Esophagus (tissue), 2 donors: ENCODE measurements at regions not wholly inside any gene's neighbourhood (a gene's known extent, or its start where the extent isn't known, plus 50 kb on each side); places are given as distances from the start of the nearest gene placed in this dataset.
"Not testable (repeated sequence)": the region's sequence is repeated elsewhere in the genome, so short reads cannot be mapped to it uniquely, and the experiment has no call there.

Experiments
- H3K27ac ChIP-seq, 2 donors: one replicate each; pipeline ENCODE4 v1.5.1; 2013; ENCODE audit warnings: low read depth in 2 of 2, mild to moderate bottlenecking in 2 of 2, inconsistent platforms in 1 of 2, low read length in 1 of 2, moderate library complexity in 1 of 2
- H3K27me3 ChIP-seq, 2 donors: one replicate each; pipeline ENCODE4 v1.6.1; 2013; ENCODE audit warnings: low read length in 2 of 2, control low read depth in 1 of 2, mild to moderate bottlenecking in 1 of 2; ENCODE audit not compliant: insufficient read depth in 2 of 2, control insufficient read depth in 1 of 2
- H3K36me3 ChIP-seq, 2 donors: one replicate each; pipeline ENCODE4 v1.6.1; 2013; ENCODE audit warnings: low read length in 1 of 2; ENCODE audit not compliant: control insufficient read depth in 2 of 2, insufficient read depth in 2 of 2
- H3K4me1 ChIP-seq, 2 donors: one replicate each; pipeline ENCODE4 v1.6.1; 2013; ENCODE audit warnings: low read length in 1 of 2; ENCODE audit not compliant: control insufficient read depth in 2 of 2, insufficient read depth in 2 of 2
- H3K4me3 ChIP-seq, 2 donors: one replicate each; pipeline ENCODE4 v1.5.1; 2013; ENCODE audit warnings: low read length in 2 of 2, mild to moderate bottlenecking in 2 of 2, low read depth in 1 of 2, moderate library complexity in 1 of 2
- H3K9me3 ChIP-seq, 2 donors: one replicate each; pipeline ENCODE4 v1.6.1; 2013; ENCODE audit warnings: mild to moderate bottlenecking in 2 of 2, low read depth in 1 of 2, low read length in 1 of 2, moderate library complexity in 1 of 2; ENCODE audit not compliant: control insufficient read depth in 2 of 2, insufficient read depth in 1 of 2
- WGBS, 2 donors: extraction: QIAGEN DNeasy Blood & Tissue Kit; methylation state at CpG; one replicate each; pipeline ENCODE4 v1.1.7; 2013; 5-methylcytosine and 5-hydroxymethylcytosine counted together
- donor health status: healthy with polysubstance abuse.
- donor health status: Bipolar disorder and iron deficiency.

- H3K4me3 ChIP-seq, H3K9me3 ChIP-seq, H3K4me1 ChIP-seq, H3K36me3 ChIP-seq, H3K27me3 ChIP-seq, H3K27ac ChIP-seq: not testable (repeated sequence)
These were observed 83.7 kb upstream of the ZNF519 start for GRCh38 chr18:14215952-14216351.

GRCh38 chr18:14203424-14203823 lies 71.2 kb upstream of the ZNF519 start:
- H3K27ac ChIP-seq, H3K27me3 ChIP-seq, H3K4me3 ChIP-seq, H3K36me3 ChIP-seq, H3K9me3 ChIP-seq, H3K4me1 ChIP-seq: not testable (repeated sequence)
- 86 to 93% methylated on average over 2 of the region's 2 CpGs for WGBS, 2 donors

GRCh38 chr18:14190776-14191442 lies 58.7 kb upstream of the ZNF519 start:
- H3K27me3 ChIP-seq, H3K4me1 ChIP-seq, H3K9me3 ChIP-seq, H3K27ac ChIP-seq, H3K4me3 ChIP-seq, H3K36me3 ChIP-seq: not testable (repeated sequence)
- 74 to 80% methylated on average over 3 of the region's 3 CpGs for WGBS, 2 donors

- H3K27ac ChIP-seq: no peak overlapping the region
- no peaks in the 10 kb centered on the region for H3K9me3 ChIP-seq
- no peak overlapping the region for H3K4me3 ChIP-seq
- no peaks in the 10 kb centered on the region for H3K4me1 ChIP-seq
- 17 to 18% methylated on average over 1 of the region's 1 CpG for whole genome bisulfite sequencing, 2 donors
- no peaks in the 10 kb centered on the region for H3K36me3 ChIP-seq
- no peaks in the 10 kb centered on the region for H3K27me3 ChIP-seq
These were observed 57.6 kb upstream of the ZNF519 start for GRCh38 chr18:14189858-14190257.

- 52 to 58% methylated on average over 4 of the region's 4 CpGs for WGBS, 2 donors
- H3K9me3 ChIP-seq, H3K36me3 ChIP-seq, H3K27ac ChIP-seq, H3K4me3 ChIP-seq, H3K4me1 ChIP-seq, H3K27me3 ChIP-seq: not testable (repeated sequence)
These were observed 56.6 kb upstream of the ZNF519 start for GRCh38 chr18:14188751-14189406.
